ENCODE measurements at regions not wholly inside any gene's neighbourhood (a gene's known extent, or its start where the extent isn't known, plus 50 kb on each side); places are given as distances from the start of the nearest gene placed in this dataset.

GRCh38 chr4:4780729-4781244 is 78.7 kb upstream of the MSX1 start:
- H3K27me3 ChIP-seq, result no peaks in the 10 kb centered on the region
- no peaks in the 10 kb centered on the region for H3K4me1 ChIP-seq
- no peaks in the 10 kb centered on the region for H3K9me3 ChIP-seq
- TF ChIP-seq POLR2AphosphoS5 (IDR thresholded peaks at IDR 0.05) (no peak), POLR2A (IDR thresholded peaks at IDR 0.05) (no peak)
- TF ChIP-seq, protein P1, sequence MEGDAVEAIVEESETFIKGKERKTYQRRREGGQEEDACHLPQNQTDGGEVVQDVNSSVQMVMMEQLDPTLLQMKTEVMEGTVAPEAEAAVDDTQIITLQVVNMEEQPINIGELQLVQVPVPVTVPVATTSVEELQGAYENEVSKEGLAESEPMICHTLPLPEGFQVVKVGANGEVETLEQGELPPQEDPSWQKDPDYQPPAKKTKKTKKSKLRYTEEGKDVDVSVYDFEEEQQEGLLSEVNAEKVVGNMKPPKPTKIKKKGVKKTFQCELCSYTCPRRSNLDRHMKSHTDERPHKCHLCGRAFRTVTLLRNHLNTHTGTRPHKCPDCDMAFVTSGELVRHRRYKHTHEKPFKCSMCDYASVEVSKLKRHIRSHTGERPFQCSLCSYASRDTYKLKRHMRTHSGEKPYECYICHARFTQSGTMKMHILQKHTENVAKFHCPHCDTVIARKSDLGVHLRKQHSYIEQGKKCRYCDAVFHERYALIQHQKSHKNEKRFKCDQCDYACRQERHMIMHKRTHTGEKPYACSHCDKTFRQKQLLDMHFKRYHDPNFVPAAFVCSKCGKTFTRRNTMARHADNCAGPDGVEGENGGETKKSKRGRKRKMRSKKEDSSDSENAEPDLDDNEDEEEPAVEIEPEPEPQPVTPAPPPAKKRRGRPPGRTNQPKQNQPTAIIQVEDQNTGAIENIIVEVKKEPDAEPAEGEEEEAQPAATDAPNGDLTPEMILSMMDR (IDR thresholded peaks at IDR 0.05), result no peak
- no peak overlapping the region for H3K27ac ChIP-seq
- H3K36me3 ChIP-seq, result no peaks in the 10 kb centered on the region
- H3K4me3 ChIP-seq, result no peak overlapping the region
- intact Hi-C loops (cut with DNase I; ENCODE audit: low total_unique reads), result no loop called here
- DNase-seq (ENCODE audit: low spot score in 2 of 2), result no peak

DNA sequence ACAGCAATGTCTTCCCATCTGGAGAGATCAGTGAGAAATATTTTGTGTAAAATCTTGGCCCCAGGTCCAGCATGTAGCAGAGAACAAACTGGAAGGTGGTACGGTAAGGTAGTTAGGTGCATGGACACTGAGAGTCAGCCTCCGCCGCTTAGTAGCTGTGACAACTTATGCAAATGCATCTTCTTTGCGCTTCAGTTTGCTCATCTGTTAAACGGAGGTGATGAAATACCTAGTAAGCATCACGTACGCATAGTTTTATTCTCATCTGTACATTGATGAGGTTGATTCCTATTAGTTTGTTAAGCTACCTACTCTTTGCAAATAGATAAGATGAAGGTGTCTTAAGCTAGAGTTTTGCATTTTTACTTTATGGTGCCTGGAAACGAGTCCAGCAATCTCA is 80.0 kb upstream of the MSX1 start:
- Histone ChIP-seq H3K9me3 (no peaks in the 10 kb centered on the region), H3K27ac (no peak overlapping the region), H3K36me3 (no peaks in the 10 kb centered on the region), H3K27me3 (no peaks in the 10 kb centered on the region), H3K4me1 (no peaks in the 10 kb centered on the region), H3K4me3 (no peak overlapping the region)
- intact Hi-C loops (cut with DNase I; ENCODE audit: low total_unique reads), result no loop called here
- TF ChIP-seq POLR2A (IDR thresholded peaks at IDR 0.05), result no peak
- no peak for TF ChIP-seq POLR2AphosphoS5 (IDR thresholded peaks at IDR 0.05)
- TF ChIP-seq, protein P1 (IDR thresholded peaks at IDR 0.05), result no peak
- no peak for DNase-seq (ENCODE audit: low spot score in 2 of 2)

DNA sequence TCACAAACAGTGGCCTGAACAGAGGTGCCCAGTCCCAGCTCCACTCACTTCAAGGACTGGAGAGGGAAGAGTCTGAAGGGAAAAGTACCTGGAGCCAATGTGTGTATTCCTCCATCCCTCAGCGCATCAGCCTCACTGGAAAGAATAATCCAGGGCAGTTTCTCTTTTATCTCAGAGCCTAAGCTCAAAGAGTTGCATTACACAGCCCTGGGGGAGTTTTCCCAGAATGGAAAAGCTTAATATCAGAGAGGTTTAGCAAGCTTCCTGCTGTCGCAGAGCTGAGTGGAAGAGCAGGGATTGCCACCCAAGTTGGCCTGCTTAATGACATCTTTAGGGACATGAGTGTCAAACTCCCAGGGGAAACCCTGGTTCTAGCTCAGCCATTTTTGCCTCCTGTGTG is 80.4 kb upstream of the MSX1 start:
- Histone ChIP-seq H3K27ac (no peak overlapping the region), H3K36me3 (no peaks in the 10 kb centered on the region), H3K27me3 (no peaks in the 10 kb centered on the region), H3K4me3 (no peak overlapping the region), H3K4me1 (no peaks in the 10 kb centered on the region), H3K9me3 (no peaks in the 10 kb centered on the region)
- TF ChIP-seq POLR2AphosphoS5 (IDR thresholded peaks at IDR 0.05), result no peak
- TF ChIP-seq POLR2A (IDR thresholded peaks at IDR 0.05), result no peak
- TF ChIP-seq, protein P1 (IDR thresholded peaks at IDR 0.05), result no peak
- intact Hi-C loops (cut with DNase I; ENCODE audit: low total_unique reads), result no loop called here
- no peak for DNase-seq (ENCODE audit: low spot score in 2 of 2)

DNA sequence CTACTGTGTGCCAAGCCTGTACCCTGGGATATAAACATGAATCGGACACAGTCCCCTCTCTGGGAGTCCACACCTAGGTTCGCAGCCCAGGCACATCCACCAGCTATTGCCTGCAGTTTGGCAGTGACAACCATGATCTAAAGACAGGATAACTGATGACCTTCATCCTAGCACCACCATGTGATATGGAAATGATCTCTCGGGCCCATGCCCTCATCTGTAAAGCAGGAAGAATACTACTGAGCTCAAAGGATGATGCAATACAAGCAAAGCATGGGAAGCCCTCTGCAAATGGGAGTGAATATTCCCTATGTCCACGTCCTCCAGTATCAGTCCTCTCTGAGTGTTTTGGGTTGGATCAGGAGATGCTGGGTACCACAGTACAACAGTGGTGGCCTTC is 80.9 kb upstream of the MSX1 start:
- no peak overlapping the region for H3K4me3 ChIP-seq
- H3K4me1 ChIP-seq, result no peaks in the 10 kb centered on the region
- H3K27me3 ChIP-seq, result no peaks in the 10 kb centered on the region
- no peaks in the 10 kb centered on the region for H3K36me3 ChIP-seq
- H3K9me3 ChIP-seq, result no peaks in the 10 kb centered on the region
- no peak overlapping the region for H3K27ac ChIP-seq
- intact Hi-C loops (cut with DNase I; ENCODE audit: low total_unique reads), result no loop called here
- no peak for TF ChIP-seq POLR2AphosphoS5 (IDR thresholded peaks at IDR 0.05)
- no peak for TF ChIP-seq POLR2A (IDR thresholded peaks at IDR 0.05)
- TF ChIP-seq, protein P1 (IDR thresholded peaks at IDR 0.05), result no peak
- DNase-seq (ENCODE audit: low spot score in 2 of 2), result no peak

DNA sequence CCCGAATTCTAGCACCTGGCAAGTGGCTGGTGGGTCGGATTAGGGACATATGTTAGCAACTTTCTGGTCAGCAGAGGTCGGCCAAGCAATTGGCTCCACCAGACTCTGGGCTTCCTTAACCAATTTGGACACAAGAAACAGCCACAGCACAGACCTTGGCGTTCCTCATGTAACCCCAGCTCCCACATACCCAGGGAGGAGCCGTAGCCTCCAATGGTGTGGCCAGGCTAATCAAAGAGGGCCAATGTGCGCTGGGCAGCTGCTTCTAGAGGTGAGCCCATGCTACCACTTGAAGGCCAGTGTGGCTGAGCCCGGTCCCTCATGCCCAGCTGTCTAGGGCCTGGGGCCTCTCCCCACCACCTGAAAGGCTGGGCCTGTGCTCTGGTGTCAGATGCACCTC is 82.5 kb upstream of the MSX1 start:
- intact Hi-C loops (cut with DNase I; ENCODE audit: low total_unique reads), result no loop called here
- Histone ChIP-seq H3K9me3 (no peaks in the 10 kb centered on the region), H3K4me1 (no peaks in the 10 kb centered on the region), H3K27me3 (no peaks in the 10 kb centered on the region), H3K27ac (no peak overlapping the region), H3K4me3 (no peak overlapping the region), H3K36me3 (no peaks in the 10 kb centered on the region)
- no peak for DNase-seq (ENCODE audit: low spot score in 2 of 2)
- TF ChIP-seq POLR2A (IDR thresholded peaks at IDR 0.05) (no peak), POLR2AphosphoS5 (IDR thresholded peaks at IDR 0.05) (no peak)
- TF ChIP-seq, protein P1 (IDR thresholded peaks at IDR 0.05), result no peak
